Naive thymus-derived CD4-positive, alpha-beta T cell (primary cell): ENCODE measurements at regions not wholly inside any gene's neighbourhood (a gene's known extent, or its start where the extent isn't known, plus 50 kb on each side); places are given as distances from the start of the nearest gene placed in this dataset.
A peak's percentile ranks its signal among the peaks of the same experiment; 100 is the strongest.

ENCODE experiments used
- ATAC-seq: fragments of 150-1000 bp; cut with Tn5 transposase; 2 replicates; pipeline ENCODE4 v1.10.0; 2021; ENCODE audit warnings: mild to moderate bottlenecking, moderate library complexity
- CTCF ChIA-PET: fragments of 350-600 bp; sonication (Branson Sonifier 250); formaldehyde crosslinking; loops from one replicate; lab custom pipeline; 2021; ENCODE audit warnings: antibody characterized with exemption; lab: Charles Lee
- POLR2A ChIA-PET: fragments of 350-600 bp; sonication (Branson Sonifier 250); formaldehyde crosslinking; loops from one replicate; lab custom pipeline; 2021; ENCODE audit warnings: antibody characterized with exemption, inconsistent platforms; lab: Charles Lee
- DNase-seq, 9 donors: peaks; one replicate each; pipeline versions ENCODE4 v3.0.0 to v3.0.0-alpha.2; 2020 to 2022; ENCODE audit warnings: mixed read lengths in 1 of 9
- H3K27ac ChIP-seq: one replicate; pipeline ENCODE4 v1.7.0; 2013; ENCODE audit warnings: mild to moderate bottlenecking, low read depth, low read length, moderate library complexity
- H3K27me3 ChIP-seq, 2 donors: one replicate each; pipeline ENCODE4 v1.7.0; 2013; ENCODE audit warnings: low read length in 2 of 2, mild to moderate bottlenecking in 2 of 2, moderate library complexity in 2 of 2; ENCODE audit not compliant: control insufficient read depth in 2 of 2, insufficient read depth in 2 of 2
- H3K36me3 ChIP-seq, 3 experiments: 1 replicate in 2 of 3; 2 replicates in 1 of 3; pipeline ENCODE4 v1.7.0; 2013; ENCODE audit warnings: low read length in 3 of 3, mild to moderate bottlenecking in 3 of 3, moderate library complexity in 1 of 3; ENCODE audit not compliant: insufficient read depth in 3 of 3, control insufficient read depth in 2 of 3
- H3K4me1 ChIP-seq, 2 donors: one replicate each; pipeline ENCODE4 v1.7.0; 2013; ENCODE audit warnings: low read length in 2 of 2, mild to moderate bottlenecking in 2 of 2, moderate library complexity in 1 of 2; ENCODE audit not compliant: control insufficient read depth in 2 of 2, insufficient read depth in 2 of 2
- H3K4me3 ChIP-seq: 2 replicates; pipeline ENCODE4 v1.7.0; 2013; ENCODE audit warnings: mild to moderate bottlenecking, low read length
- H3K9me3 ChIP-seq, 3 experiments: 1 replicate in 2 of 3; 2 replicates in 1 of 3; pipeline ENCODE4 v1.7.0; 2013; ENCODE audit warnings: low read length in 3 of 3; ENCODE audit not compliant: control insufficient read depth in 2 of 3
- H3K27ac Mint-ChIP-seq, 9 donors: one replicate each; pipeline ENCODE4 v1.8.0; 2020 to 2022; ENCODE audit warnings: mixed read lengths in 9 of 9, mild to moderate bottlenecking in 8 of 9, moderate library complexity in 5 of 9, inconsistent platforms in 2 of 9
- H3K27me3 Mint-ChIP-seq, 5 donors: one replicate each; pipeline ENCODE4 v1.8.0; 2021 to 2022; ENCODE audit warnings: mixed read lengths in 5 of 5, mild to moderate bottlenecking in 1 of 5
- H3K36me3 Mint-ChIP-seq, 5 donors: one replicate each; pipeline ENCODE4 v1.8.0; 2020 to 2022; ENCODE audit warnings: mixed read lengths in 5 of 5, mild to moderate bottlenecking in 3 of 5, inconsistent platforms in 1 of 5
- H3K4me1 Mint-ChIP-seq, 7 donors: one replicate each; pipeline ENCODE4 v1.8.0; 2020 to 2022; ENCODE audit warnings: mixed read lengths in 7 of 7, mild to moderate bottlenecking in 3 of 7, inconsistent platforms in 1 of 7
- H3K4me3 Mint-ChIP-seq, 10 donors: one replicate each; pipeline ENCODE4 v1.8.0; 2020 to 2022; ENCODE audit warnings: mild to moderate bottlenecking in 10 of 10, mixed read lengths in 10 of 10, moderate library complexity in 6 of 10, inconsistent platforms in 2 of 10
- H3K9me3 Mint-ChIP-seq, 11 donors: one replicate each; pipeline ENCODE4 v1.8.0; 2020 to 2022; ENCODE audit warnings: mixed read lengths in 11 of 11, mild to moderate bottlenecking in 4 of 11, inconsistent platforms in 1 of 11, moderate library complexity in 1 of 11
- intact Hi-C, 2 donors: fragments of 100-400 bp; cut with micrococcal nuclease; formaldehyde crosslinking; loops; one replicate each; pipeline ENCODE4 v1.15.1; 2023

GRCh38 chr17:72354071-72354470 is 233.3 kb downstream of the SOX9 start:
- Mint-ChIP-seq H3K4me3 (no peak overlapping the region), H3K36me3 (no peaks in the 10 kb centered on the region), H3K4me1 (no peaks in the 10 kb centered on the region), H3K27ac (no peak overlapping the region), H3K9me3 (peaks cover 2 to 35% (median 12%) of the 10 kb centered on the region in 11 donors), H3K27me3 (peaks cover 0 to 30% (median 0%) of the 10 kb centered on the region in 5 donors)
- DNase-seq (no peak), ATAC-seq (no peak)
- no peak overlapping the region for H3K4me3 ChIP-seq
- no peaks in the 10 kb centered on the region for H3K4me1 ChIP-seq
- H3K27me3 ChIP-seq = no peaks in the 10 kb centered on the region
- no peak overlapping the region for H3K27ac ChIP-seq
- ChIA-PET CTCF (no interaction called here), POLR2A (no interaction called here)
- no peaks in the 10 kb centered on the region for H3K9me3 ChIP-seq
- H3K36me3 ChIP-seq = no peaks in the 10 kb centered on the region
- intact Hi-C loops = no loop called here

- H3K36me3 Mint-ChIP-seq = no peaks in the 10 kb centered on the region
- H3K9me3 Mint-ChIP-seq = peaks cover 2 to 29% (median 14%) of the 10 kb centered on the region in 11 donors
- no peak overlapping the region for H3K27ac Mint-ChIP-seq
- ChIA-PET CTCF (no interaction called here), POLR2A (no interaction called here)
- no peaks in the 10 kb centered on the region for H3K4me1 Mint-ChIP-seq
- H3K36me3 ChIP-seq = no peaks in the 10 kb centered on the region
- H3K27me3 ChIP-seq = no peaks in the 10 kb centered on the region
- H3K4me3 Mint-ChIP-seq = no peak overlapping the region
- intact Hi-C loops = no loop called here
- no peak overlapping the region for H3K4me3 ChIP-seq
- ATAC-seq (no peak), DNase-seq (no peak)
- no peaks in the 10 kb centered on the region for H3K4me1 ChIP-seq
- H3K27me3 Mint-ChIP-seq = peaks cover 0 to 24% (median 5%) of the 10 kb centered on the region in 5 donors
- H3K27ac ChIP-seq = no peak overlapping the region
- H3K9me3 ChIP-seq = no peaks in the 10 kb centered on the region
These were observed 237.0 kb downstream of the SOX9 start for GRCh38 chr17:72357764-72358365.

GRCh38 chr17:72358465-72358864 is 237.6 kb downstream of the SOX9 start:
- Histone ChIP-seq H3K9me3 (no peaks in the 10 kb centered on the region), H3K36me3 (no peaks in the 10 kb centered on the region), H3K27ac (no peak overlapping the region), H3K4me1 (no peaks in the 10 kb centered on the region), H3K27me3 (no peaks in the 10 kb centered on the region), H3K4me3 (no peak overlapping the region)
- Mint-ChIP-seq H3K4me3 (no peak overlapping the region), H3K4me1 (no peaks in the 10 kb centered on the region), H3K9me3 (peaks cover 2 to 24% (median 12%) of the 10 kb centered on the region in 11 donors), H3K36me3 (no peaks in the 10 kb centered on the region), H3K27ac (no peak overlapping the region), H3K27me3 (peaks cover 0 to 18% (median 5%) of the 10 kb centered on the region in 5 donors)
- intact Hi-C loops = no loop called here
- ATAC-seq (no peak), DNase-seq (no peak)
- ChIA-PET CTCF (no interaction called here), POLR2A (no interaction called here)

- H3K4me1 ChIP-seq = no peaks in the 10 kb centered on the region
- DNase-seq (no peak), ATAC-seq (no peak)
- H3K27me3 Mint-ChIP-seq = peaks cover 0 to 12% (median 5%) of the 10 kb centered on the region in 5 donors
- no peak overlapping the region for H3K4me3 ChIP-seq
- no peaks in the 10 kb centered on the region for H3K27me3 ChIP-seq
- H3K9me3 Mint-ChIP-seq = peaks cover 2 to 19% (median 10%) of the 10 kb centered on the region in 11 donors
- intact Hi-C loops = no loop called here
- H3K9me3 ChIP-seq = no peaks in the 10 kb centered on the region
- H3K4me1 Mint-ChIP-seq = no peaks in the 10 kb centered on the region
- no peaks in the 10 kb centered on the region for H3K36me3 ChIP-seq
- no peak overlapping the region for H3K27ac Mint-ChIP-seq
- no peak overlapping the region for H3K4me3 Mint-ChIP-seq
- ChIA-PET POLR2A (no interaction called here), CTCF (no interaction called here)
- no peaks in the 10 kb centered on the region for H3K36me3 Mint-ChIP-seq
- no peak overlapping the region for H3K27ac ChIP-seq
These were observed 238.5 kb downstream of the SOX9 start for GRCh38 chr17:72359274-72359673.

- H3K9me3 ChIP-seq = no peaks in the 10 kb centered on the region
- no peak for DNase-seq
- ATAC-seq = peak; percentile 8
- Mint-ChIP-seq H3K4me1 (no peaks in the 10 kb centered on the region), H3K27ac (no peak overlapping the region), H3K27me3 (peaks cover 0 to 12% (median 5%) of the 10 kb centered on the region in 5 donors), H3K4me3 (no peak overlapping the region), H3K9me3 (peaks cover 2 to 22% (median 10%) of the 10 kb centered on the region in 11 donors), H3K36me3 (no peaks in the 10 kb centered on the region)
- H3K27me3 ChIP-seq = no peaks in the 10 kb centered on the region
- CTCF ChIA-PET = no interaction called here
- POLR2A ChIA-PET = no interaction called here
- H3K4me1 ChIP-seq = no peaks in the 10 kb centered on the region
- no peak overlapping the region for H3K4me3 ChIP-seq
- no peak overlapping the region for H3K27ac ChIP-seq
- H3K36me3 ChIP-seq = no peaks in the 10 kb centered on the region
- intact Hi-C loops = no loop called here
These were observed 239.0 kb downstream of the SOX9 start for GRCh38 chr17:72359811-72360210.

- Histone ChIP-seq H3K27me3 (no peaks in the 10 kb centered on the region), H3K9me3 (no peaks in the 10 kb centered on the region), H3K36me3 (no peaks in the 10 kb centered on the region), H3K27ac (no peak overlapping the region), H3K4me1 (no peaks in the 10 kb centered on the region), H3K4me3 (no peak overlapping the region)
- intact Hi-C loops = no loop called here
- Mint-ChIP-seq H3K27me3 (peaks cover 0 to 12% (median 5%) of the 10 kb centered on the region in 5 donors), H3K4me3 (no peak overlapping the region), H3K36me3 (no peaks in the 10 kb centered on the region), H3K9me3 (peaks cover 2 to 22% (median 10%) of the 10 kb centered on the region in 11 donors), H3K4me1 (no peaks in the 10 kb centered on the region), H3K27ac (no peak overlapping the region)
- ATAC-seq = no peak
- POLR2A ChIA-PET = no interaction called here
- CTCF ChIA-PET = no interaction called here
- no peak for DNase-seq
These were observed 239.6 kb downstream of the SOX9 start for GRCh38 chr17:72360386-72360940.

GRCh38 chr17:72361892-72362291 is 241.1 kb downstream of the SOX9 start:
- ChIA-PET CTCF (no interaction called here), POLR2A (no interaction called here)
- H3K27me3 Mint-ChIP-seq = peaks cover 0 to 12% (median 4%) of the 10 kb centered on the region in 5 donors
- H3K4me3 ChIP-seq = no peak overlapping the region
- H3K4me1 ChIP-seq = no peaks in the 10 kb centered on the region
- DNase-seq (no peak), ATAC-seq (no peak)
- no peak overlapping the region for H3K4me3 Mint-ChIP-seq
- H3K4me1 Mint-ChIP-seq = no peaks in the 10 kb centered on the region
- no peaks in the 10 kb centered on the region for H3K27me3 ChIP-seq
- no peak overlapping the region for H3K27ac ChIP-seq
- H3K36me3 Mint-ChIP-seq = no peaks in the 10 kb centered on the region
- intact Hi-C loops = no loop called here
- H3K9me3 Mint-ChIP-seq = peaks cover 0 to 15% (median 5%) of the 10 kb centered on the region in 11 donors
- H3K36me3 ChIP-seq = no peaks in the 10 kb centered on the region
- no peak overlapping the region for H3K27ac Mint-ChIP-seq
- H3K9me3 ChIP-seq = no peaks in the 10 kb centered on the region
